Astrocyte of the cerebellum (primary cell): ENCODE measurements at regions not wholly inside any gene's neighbourhood (a gene's known extent, or its start where the extent isn't known, plus 50 kb on each side); places are given as distances from the start of the nearest gene placed in this dataset.
"Not testable (repeated sequence)": the region's sequence is repeated elsewhere in the genome, so short reads cannot be mapped to it uniquely, and the experiment has no call there.

Experiments used
- DNase-seq: peaks from one replicate; pipeline ENCODE4 v3.0.0-alpha.2; 2011; ENCODE audit warnings: low read depth
- H3K4me3 ChIP-seq: 2 replicates; pipeline ENCODE4 v1.5.1; 2011; ENCODE audit warnings: mild to moderate bottlenecking, low read depth, low read length, moderate library complexity
- CTCF ChIP-seq: IDR thresholded peaks from 2 replicates; pipeline ENCODE4 v1.5.1; 2012; ENCODE audit warnings: low read length, low read depth, moderate library complexity, mild to moderate bottlenecking; ENCODE audit errors: missing control alignments
- in situ Hi-C: cut with HindIII; loops from 2 replicates; pipeline ENCODE4 v1.10.0; 2017; ENCODE audit warnings: low sequenced_read_pairs

- in situ Hi-C loops, result no loop called here
- no peak overlapping the region for H3K4me3 ChIP-seq
- DNase-seq, result no peak
- TF ChIP-seq CTCF, result no peak
Observed at GRCh38 chr6:6741264-6741663, 152.7 kb downstream of the LY86 start.

DNA sequence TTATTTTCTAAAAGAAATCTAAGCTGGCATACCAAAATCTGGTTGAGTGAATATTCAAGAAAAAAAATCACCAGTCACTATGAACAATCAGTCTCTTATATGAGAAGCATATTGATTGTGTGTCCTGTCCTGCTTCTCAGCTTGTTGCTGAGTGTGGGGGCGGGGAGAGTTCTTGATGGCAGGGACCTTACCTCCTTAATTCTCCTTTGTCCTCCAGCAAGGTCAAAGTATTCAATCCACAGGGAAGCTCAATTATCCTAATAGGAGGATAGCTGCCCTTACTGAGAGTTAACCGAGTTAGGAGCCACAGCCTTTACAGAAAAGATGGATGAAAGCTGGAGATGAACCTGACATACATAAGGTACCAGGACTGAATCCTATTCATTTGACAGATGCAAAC lies 154.0 kb downstream of the LY86 start:
- no peak for DNase-seq
- no peak for TF ChIP-seq CTCF
- in situ Hi-C loops, result no loop called here
- no peak overlapping the region for H3K4me3 ChIP-seq

GRCh38 chr6:6744551-6744950 lies 156.0 kb downstream of the LY86 start:
- H3K4me3 ChIP-seq, result no peak overlapping the region
- in situ Hi-C loops, result no loop called here
- DNase-seq, result no peak
- TF ChIP-seq CTCF, result no peak

GRCh38 chr6:6745637-6746332 lies 157.3 kb downstream of the LY86 start:
- DNase-seq, in situ Hi-C loops, H3K4me3 ChIP-seq: not testable (repeated sequence)

- DNase-seq, result no peak
- no peak overlapping the region for H3K4me3 ChIP-seq
- in situ Hi-C loops, result no loop called here
- TF ChIP-seq CTCF, result no peak
Observed at GRCh38 chr6:6746333-6746969, 157.9 kb downstream of the LY86 start.

- no peak overlapping the region for H3K4me3 ChIP-seq
- DNase-seq, result no peak
- no peak for TF ChIP-seq CTCF
- in situ Hi-C loops, result no loop called here
Observed at GRCh38 chr6:6746970-6747338, 158.4 kb downstream of the LY86 start.

GRCh38 chr6:6747371-6747770 lies 158.9 kb downstream of the LY86 start:
- TF ChIP-seq CTCF, result no peak
- no peak overlapping the region for H3K4me3 ChIP-seq

More at GRCh38 chr6:6747371-6747770, 158.9 kb downstream of the LY86 start:
- no peak for DNase-seq
- in situ Hi-C loops, result no loop called here
